ENCODE measurements at regions not wholly inside any gene's neighbourhood (a gene's known extent, or its start where the extent isn't known, plus 50 kb on each side); places are given as distances from the start of the nearest gene placed in this dataset.
"Not testable (repeated sequence)": the region's sequence is repeated elsewhere in the genome, so short reads cannot be mapped to it uniquely, and the experiment has no call there.

DNA sequence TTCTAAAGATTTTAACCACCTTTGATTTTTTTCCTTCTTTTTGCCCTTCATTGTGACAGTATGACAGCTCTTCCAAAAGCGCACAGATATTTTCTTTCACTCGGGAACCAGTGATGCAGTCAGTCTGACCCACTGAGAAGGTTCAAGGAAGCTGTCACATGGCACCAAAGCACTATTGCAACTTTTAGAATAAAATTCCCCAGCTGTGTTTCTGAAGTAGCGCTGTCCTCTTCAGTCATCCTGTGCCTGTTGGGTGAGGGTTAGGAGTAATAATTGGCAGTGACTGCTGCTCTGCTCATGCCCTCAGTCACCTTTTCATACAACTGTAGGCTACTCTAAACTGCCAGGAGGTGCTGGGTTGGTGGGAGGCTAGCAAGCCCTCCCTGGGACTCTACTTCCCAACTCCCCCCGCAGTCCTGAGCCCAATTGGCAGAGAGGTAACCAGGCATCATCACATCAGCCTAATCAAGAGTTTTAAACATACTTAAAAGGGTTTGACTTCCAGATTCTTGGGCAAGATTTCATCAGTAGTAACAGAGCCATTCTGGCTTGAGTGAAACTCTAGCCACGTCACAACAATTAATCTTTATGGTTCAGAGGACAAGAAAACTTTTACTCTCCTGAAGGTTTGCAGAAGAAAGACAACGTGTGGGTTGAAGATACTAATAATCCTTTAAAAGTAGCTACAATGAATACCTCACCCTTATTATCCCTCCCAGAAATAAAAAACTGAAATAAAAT lies 473.3 kb downstream of the FBXO15 start:
- DNase-seq = no peak

DNA sequence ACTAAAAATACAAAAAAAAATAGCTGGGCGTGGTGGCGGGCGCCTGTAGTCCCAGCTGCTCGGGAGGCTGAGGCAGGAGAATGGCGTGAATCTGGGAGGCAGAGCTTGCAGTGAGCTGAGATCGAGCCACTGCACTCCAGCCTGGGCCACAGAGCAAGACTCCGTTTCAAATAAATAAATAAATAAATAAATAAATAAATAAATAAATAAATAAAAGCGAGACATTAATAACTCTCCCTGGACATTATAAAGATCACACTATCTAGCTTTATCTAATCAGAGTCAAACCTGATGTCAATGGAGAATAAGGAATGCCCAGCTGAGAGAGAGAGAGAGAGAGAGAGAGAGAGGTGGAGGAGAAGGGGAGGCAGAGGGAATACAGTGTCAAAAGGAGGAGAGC lies 476.2 kb downstream of the FBXO15 start:
- not testable (repeated sequence) for DNase-seq

DNA sequence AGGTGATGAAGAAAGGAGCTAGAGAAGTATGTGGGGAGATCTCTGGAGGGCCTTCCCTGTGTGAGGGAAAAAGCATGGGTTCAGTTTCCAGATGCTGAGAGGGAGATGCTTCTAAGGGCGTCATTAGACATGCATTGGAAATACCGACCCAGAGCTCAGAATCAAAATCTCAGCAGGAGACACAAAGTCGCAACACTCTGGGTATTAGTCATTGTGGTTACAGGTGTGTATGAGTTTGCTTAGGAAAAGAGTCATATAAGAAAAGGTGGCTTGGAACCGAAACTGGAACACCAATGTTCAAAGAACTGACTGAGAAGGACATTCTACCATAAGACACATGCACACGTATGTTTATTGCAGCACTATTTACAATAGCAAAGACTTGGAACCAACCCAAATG lies 477.1 kb downstream of the FBXO15 start:
- DNase-seq = no peak

- DNase-seq = no peak
Measured at GRCh38 chr18:73670039-73670438, 477.6 kb downstream of the FBXO15 start.

DNA sequence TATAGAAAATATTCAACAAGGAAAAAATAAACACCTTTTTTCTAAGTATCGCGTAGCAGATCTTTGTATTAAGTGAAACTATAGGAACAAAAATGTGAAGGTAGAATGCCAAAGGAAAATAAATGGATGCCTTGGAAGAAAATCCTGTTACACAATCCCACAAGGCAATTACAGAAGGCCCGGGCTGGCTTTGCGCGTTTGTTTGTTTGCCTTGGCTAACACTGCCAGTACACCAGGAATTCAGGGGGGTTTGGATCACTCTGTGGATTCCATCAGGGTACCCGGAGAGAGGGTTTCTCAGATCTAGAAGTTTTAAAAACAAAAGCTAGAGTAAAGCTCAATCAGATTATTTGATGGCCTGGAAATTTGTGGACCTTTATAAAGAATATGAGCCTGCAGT lies 478.3 kb downstream of the FBXO15 start:
- DNase-seq = no peak

- no peak for DNase-seq
Measured at GRCh38 chr18:73668051-73668450, 479.6 kb downstream of the FBXO15 start.

DNA sequence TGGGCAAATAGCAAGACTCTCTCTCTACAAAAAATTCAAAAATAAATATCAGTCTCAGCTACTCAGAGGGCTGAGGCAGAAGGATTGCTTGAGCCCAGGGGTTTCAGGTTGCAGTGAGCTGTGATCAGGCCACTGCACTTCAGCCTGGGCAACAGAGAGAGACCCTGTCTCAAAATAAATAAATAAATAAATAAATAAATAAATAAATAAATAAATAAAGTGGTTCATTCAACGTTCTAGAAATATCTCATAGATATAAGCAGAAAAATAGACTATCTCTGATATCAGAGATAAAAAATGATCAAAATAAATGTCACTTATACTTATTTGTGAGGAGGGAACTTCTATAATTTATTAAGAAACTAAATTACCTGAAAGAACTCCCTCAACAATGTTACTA lies 480.9 kb downstream of the FBXO15 start:
- DNase-seq = no peak

GRCh38 chr18:73664896-73665295 lies 482.7 kb downstream of the FBXO15 start:
- no peak for DNase-seq

GRCh38 chr18:73663581-73663980 lies 484.1 kb downstream of the FBXO15 start:
- no peak for DNase-seq

- no peak for DNase-seq
Measured at GRCh38 chr18:73662421-73662820, 485.2 kb downstream of the FBXO15 start.

DNA sequence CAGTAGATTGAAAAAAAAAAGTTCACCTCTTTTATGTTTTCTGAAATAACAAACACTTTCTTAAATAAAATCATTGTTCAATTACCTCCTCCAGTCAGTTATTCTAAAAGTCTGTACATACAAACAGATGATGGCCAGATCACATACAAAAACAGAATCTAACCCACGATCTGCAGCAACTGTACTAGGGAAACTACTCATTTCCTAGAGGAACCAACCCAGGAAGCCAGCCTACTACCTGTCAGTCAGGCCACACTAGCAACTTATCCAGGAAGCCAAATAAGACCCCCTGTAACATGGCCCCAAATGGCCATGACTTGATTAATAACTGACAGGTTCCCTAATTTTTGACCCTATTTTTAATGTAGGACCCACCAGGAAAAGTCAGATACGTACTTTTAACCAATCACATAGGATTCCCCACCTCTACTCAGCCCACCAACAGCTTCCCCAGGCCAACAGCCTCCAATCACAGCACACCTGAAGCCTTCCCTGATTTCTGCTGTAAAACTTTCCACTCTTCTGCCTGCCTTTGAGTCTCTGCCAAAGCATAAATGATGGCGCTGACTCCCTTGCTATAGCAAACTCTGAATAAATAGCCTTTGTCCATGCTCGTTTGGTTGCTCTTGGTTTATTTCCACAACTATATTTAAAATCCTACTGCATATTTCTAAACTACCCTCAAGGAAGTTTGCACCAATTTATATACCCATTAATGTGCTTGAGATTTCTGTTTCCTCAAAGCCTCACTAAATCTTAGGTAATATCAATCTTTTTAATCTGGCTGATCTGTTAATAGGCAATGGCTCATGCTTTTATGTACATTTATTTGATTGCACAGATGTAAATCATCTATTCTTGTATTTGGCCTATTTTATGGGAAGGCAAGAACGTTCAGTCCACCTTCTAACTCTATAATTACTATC lies 486.4 kb downstream of the FBXO15 start:
- no peak for DNase-seq

- no peak for DNase-seq
Measured at GRCh38 chr18:73656691-73657090, 490.9 kb downstream of the FBXO15 start.

DNA sequence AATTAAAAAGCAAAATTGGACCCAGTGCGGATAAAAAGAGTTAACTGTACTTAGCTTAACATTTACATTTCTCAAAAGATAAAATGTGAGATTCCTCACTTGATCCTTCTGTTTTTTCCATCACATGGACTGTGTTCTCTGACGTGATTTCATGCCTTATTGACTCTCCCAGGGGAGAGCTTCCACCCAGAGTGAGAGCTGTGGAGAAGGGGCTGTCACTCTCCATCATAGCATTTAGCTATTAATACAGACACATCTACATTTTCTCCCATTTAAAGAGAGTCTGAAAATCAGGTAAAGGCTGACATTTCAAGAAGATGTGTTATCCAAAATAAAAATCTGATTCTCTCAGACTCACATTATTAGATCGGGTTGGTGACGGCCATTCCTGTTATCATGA lies 493.8 kb downstream of the FBXO15 start:
- DNase-seq = no peak

GRCh38 chr18:73653251-73653650 lies 494.4 kb downstream of the FBXO15 start:
- no peak for DNase-seq

GRCh38 chr18:73647391-73647790 lies 500.2 kb downstream of the FBXO15 start:
- no peak for DNase-seq

- DNase-seq = no peak
Measured at GRCh38 chr18:73646772-73647171, 500.9 kb downstream of the FBXO15 start.

- no peak for DNase-seq
Measured at GRCh38 chr18:73646196-73646595, 501.4 kb downstream of the FBXO15 start.

DNA sequence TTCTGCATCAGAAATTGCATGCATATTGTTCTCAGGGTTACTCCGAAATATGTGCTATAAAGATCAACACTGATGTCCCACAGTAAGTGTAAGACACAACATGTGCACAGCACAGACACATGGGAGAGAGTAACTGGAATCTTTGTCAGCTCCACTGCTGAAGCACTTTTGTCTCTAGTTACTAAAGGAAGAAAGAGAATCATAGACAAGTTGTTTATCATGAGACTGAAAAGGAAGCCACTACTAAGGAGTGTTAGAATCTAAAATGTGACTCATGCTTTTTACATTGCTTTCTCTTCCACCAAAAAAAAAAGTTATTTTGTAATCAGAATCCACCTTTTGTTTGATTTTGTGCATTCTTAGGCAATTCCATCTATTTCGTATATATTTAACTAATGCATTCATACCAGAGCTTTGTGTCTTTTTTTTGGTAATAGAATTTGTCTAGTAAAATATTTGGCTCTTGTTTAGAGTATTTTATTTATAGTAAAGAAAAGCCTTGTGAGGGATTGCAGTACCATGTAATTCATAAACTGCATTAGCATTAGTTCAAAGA lies 502.4 kb downstream of the FBXO15 start:
- no peak for DNase-seq

DNA sequence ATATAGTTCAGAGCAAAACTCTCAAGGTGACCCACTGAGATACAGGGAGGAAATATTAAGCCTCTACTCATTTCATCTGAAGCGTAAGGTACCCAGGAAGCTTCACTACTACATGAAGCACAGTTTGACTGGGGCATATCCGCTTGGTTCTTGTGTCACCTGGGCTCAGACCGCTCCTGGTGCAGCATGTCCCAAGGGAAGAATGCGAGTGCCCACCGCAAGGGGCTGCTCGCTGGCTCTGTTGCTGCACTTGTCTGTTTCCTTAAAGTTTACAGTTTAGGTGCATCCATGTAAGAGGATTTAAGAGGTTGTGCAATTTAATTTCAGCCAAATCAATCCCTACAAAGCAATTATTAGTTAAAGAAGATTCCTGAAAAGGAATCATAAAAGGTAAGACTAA lies 507.8 kb downstream of the FBXO15 start:
- DNase-seq = no peak

DNA sequence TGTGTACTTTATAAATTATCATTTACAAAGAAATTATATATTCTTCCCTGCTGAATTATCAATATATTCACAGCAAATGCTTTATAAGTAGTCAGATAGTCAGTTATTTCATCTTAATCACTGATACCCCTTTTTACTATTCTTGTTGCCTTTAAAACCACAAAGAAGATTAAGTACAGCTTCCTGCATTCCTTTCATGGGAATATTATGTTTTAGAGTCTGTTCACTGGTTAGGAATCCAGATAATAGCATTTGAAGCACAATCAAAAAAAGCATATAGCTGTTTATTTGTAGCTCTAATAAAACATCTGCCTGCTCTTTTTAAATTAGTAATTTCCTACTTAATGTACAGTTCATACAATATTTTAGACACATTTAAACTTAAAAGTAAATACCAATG lies 508.9 kb downstream of the FBXO15 start:
- DNase-seq = no peak

DNA sequence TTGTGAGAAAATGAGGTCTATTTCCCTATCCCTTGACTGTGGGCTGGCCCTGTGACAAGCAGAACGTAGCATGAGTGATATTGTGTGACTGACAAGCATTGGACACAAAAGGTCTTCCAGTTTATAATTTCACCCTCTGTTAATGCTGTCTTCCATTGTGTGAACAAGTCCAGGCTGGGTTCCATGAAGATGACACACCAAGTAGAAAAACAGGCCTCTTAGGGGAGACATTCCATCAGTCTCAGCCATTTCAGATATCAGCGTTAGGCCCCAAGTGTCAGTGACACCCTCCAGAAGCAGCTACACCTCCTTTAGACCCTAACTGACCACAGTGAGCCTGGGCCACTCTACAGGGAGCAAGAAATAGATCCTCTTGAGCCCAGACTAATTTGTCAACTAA lies 511.3 kb downstream of the FBXO15 start:
- no peak for DNase-seq

DNA sequence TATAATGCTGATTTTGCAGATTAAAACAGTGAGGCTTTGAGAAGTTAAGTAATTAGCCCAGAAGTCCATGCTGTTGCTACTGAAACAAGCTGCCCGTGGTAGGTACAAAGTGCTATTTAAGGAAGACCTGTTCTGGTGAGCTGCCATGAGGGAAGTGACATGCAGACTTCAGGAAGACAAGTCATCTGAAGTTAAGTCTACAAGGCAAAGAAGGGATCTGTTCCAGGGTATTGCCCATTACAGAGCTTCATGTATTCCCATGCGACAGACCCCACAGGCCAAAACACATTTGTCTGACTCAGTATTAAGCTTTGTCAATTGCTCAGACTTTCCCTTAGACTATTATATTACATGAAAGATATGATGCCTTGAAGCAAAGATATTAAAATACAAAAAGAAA lies 520.8 kb downstream of the FBXO15 start:
- no peak for DNase-seq

DNA sequence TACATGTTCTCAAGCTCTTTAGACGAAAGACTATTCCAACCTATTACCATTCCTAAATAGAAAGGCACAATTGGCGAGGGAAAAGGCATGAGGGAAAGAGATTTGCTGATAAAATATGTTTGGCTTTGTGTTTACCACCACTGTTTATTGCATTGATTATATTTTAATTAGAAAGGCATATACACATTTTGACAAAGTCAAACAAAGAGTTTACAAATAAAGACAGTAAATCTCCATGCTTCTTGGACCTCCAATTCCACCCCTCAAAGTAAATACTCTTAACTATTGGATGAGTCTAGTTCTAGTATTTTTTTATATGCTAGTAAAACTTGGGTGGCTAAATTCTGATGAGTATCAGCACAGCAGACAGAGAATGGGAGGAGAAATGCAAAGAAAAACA lies 521.4 kb downstream of the FBXO15 start:
- no peak for DNase-seq

DNA sequence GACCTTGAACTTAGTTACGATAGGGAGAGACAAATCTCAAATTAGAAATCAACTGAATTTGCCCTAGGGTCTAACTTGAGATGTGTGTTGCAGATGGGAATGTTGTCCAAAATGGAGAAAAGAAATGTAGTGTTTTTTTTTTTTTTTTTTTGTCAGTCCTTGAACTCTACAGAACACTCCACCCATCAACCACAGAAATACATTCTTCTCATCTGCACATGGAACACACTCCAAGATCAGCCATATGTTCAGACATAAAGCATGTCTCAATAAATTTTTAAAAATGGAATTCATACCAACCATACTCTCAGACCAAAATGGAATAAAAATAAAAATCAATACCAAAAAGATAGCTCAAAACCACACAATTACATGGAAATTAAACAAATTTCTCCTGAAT lies 526.5 kb downstream of the FBXO15 start:
- DNase-seq = no peak
